A673 (cell line): ENCODE measurements at regions not wholly inside any gene's neighbourhood (a gene's known extent, or its start where the extent isn't known, plus 50 kb on each side); places are given as distances from the start of the nearest gene placed in this dataset.

ENCODE experiments used
- BruUV-seq: library from RNA; stranded (reverse); fragments of 400-500 nt; replicated peaks from 2 replicates; lab custom pipeline; 2021; lab: Mats Ljungman, UMichigan
- CTCF ChIA-PET: fragments of 300-600 bp; sonication (Branson Sonifier 250); formaldehyde crosslinking; loops from one replicate; lab custom pipeline; 2022; ENCODE audit warnings: antibody characterized with exemption; lab: Charles Lee
- POLR2A ChIA-PET: fragments of 300-600 bp; sonication (Branson Sonifier 250); formaldehyde crosslinking; loops from one replicate; lab custom pipeline; 2022; ENCODE audit warnings: antibody characterized with exemption; ENCODE audit not compliant: low non-redundant PET; lab: Charles Lee
- DNase-seq: peaks from one replicate; pipeline ENCODE4 v3.0.0-alpha.2; 2015; ENCODE audit warnings: low spot score
- H3K27ac ChIP-seq: fragments of 200-600 bp; sonication (generic); 2 replicates; pipeline ENCODE4 v1.5.1; 2016; ENCODE audit warnings: mixed run types, low read depth, mild to moderate bottlenecking, mixed read lengths, antibody characterized with exemption, low read length; ENCODE audit not compliant: poor library complexity, severe bottlenecking
- H3K27me3 ChIP-seq: fragments of 200-600 bp; sonication (generic); replicated peaks from 2 replicates; pipeline ENCODE4 v1.6.1; 2017; ENCODE audit warnings: mixed run types, low read depth, mild to moderate bottlenecking, mixed read lengths, antibody characterized with exemption, low read length; ENCODE audit not compliant: insufficient read depth, poor library complexity
- H3K36me3 ChIP-seq: fragments of 200-600 bp; sonication (generic); 2 replicates; pipeline ENCODE4 v1.6.1; 2016; ENCODE audit warnings: mixed run types, mild to moderate bottlenecking, mixed read lengths, antibody characterized with exemption, low read length; ENCODE audit not compliant: insufficient read depth, poor library complexity, severe bottlenecking
- H3K4me1 ChIP-seq: fragments of 200-600 bp; sonication (generic); 2 replicates; pipeline ENCODE4 v1.6.1; 2017; ENCODE audit warnings: mixed run types, mild to moderate bottlenecking, mixed read lengths, antibody characterized with exemption, low read length; ENCODE audit not compliant: insufficient read depth, poor library complexity, severe bottlenecking
- H3K4me3 ChIP-seq: fragments of 200-600 bp; sonication (generic); 2 replicates; pipeline ENCODE4 v1.5.1; 2016; ENCODE audit warnings: low read depth, mixed run types, mild to moderate bottlenecking, mixed read lengths, low read length; ENCODE audit not compliant: poor library complexity, severe bottlenecking
- H3K9me3 ChIP-seq: fragments of 200-600 bp; sonication (generic); 2 replicates; pipeline ENCODE4 v1.6.1; 2016; ENCODE audit warnings: mixed run types, low read depth, mild to moderate bottlenecking, mixed read lengths, antibody characterized with exemption, low read length; ENCODE audit not compliant: poor library complexity, severe bottlenecking
- EZH2 ChIP-seq: fragments of 200-600 bp; sonication (generic); IDR thresholded peaks from 2 replicates; pipeline ENCODE4 v1.6.1; 2017; ENCODE audit warnings: borderline replicate concordance, low read depth, mild to moderate bottlenecking, mixed read lengths, antibody characterized with exemption, low read length; ENCODE audit not compliant: poor library complexity, severe bottlenecking
- intact Hi-C: fragments of 100-400 bp; cut with micrococcal nuclease; formaldehyde crosslinking; loops from one replicate; pipeline ENCODE4 v1.10.0; 2022; ENCODE audit not compliant: unreplicated experiment
- TF ChIP-seq, protein P1 (sequence below): fragments of 300-800, 200-600 bp; sonication (generic); conservative IDR thresholded peaks from 2 replicates; pipeline ENCODE4 v1.5.1; 2017; ENCODE audit warnings: low read depth, mild to moderate bottlenecking, antibody characterized with exemption, low read length, moderate library complexity, mixed read lengths

DNA sequence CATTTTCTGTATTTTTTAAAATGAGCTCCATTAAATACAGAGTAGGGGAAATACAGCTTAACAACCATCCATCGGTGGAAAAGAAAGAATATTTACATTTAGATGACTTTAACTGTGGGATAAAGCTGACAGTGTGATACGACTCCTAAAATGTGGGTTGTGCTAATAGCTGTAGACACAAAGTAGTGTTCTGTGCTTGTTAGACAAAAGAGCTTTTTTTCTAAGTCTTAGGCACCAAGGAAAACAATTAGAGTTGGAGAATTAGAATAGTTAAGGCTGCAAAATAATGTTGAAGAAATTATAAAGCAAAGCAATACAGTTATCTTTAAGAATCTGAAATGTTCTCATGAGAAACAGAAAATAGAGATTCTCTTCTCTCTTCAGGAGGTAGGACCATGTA, 307.7 kb upstream of the KIRREL3 start:
- ChIA-PET CTCF (no interaction called here), POLR2A (no interaction called here)
- Histone ChIP-seq H3K27ac (no peak overlapping the region), H3K27me3 (peaks cover 7% of the 10 kb centered on the region), H3K36me3 (no peaks in the 10 kb centered on the region), H3K4me1 (no peaks in the 10 kb centered on the region), H3K9me3 (no peaks in the 10 kb centered on the region), H3K4me3 (no peak overlapping the region)
- intact Hi-C loops = no loop called here
- no peak for DNase-seq
- BruUV-seq = no TSS peak
- no peak for TF ChIP-seq EZH2
- TF ChIP-seq, protein P1, sequence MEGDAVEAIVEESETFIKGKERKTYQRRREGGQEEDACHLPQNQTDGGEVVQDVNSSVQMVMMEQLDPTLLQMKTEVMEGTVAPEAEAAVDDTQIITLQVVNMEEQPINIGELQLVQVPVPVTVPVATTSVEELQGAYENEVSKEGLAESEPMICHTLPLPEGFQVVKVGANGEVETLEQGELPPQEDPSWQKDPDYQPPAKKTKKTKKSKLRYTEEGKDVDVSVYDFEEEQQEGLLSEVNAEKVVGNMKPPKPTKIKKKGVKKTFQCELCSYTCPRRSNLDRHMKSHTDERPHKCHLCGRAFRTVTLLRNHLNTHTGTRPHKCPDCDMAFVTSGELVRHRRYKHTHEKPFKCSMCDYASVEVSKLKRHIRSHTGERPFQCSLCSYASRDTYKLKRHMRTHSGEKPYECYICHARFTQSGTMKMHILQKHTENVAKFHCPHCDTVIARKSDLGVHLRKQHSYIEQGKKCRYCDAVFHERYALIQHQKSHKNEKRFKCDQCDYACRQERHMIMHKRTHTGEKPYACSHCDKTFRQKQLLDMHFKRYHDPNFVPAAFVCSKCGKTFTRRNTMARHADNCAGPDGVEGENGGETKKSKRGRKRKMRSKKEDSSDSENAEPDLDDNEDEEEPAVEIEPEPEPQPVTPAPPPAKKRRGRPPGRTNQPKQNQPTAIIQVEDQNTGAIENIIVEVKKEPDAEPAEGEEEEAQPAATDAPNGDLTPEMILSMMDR = no peak

- ChIA-PET POLR2A (no interaction called here), CTCF (no interaction called here)
- Histone ChIP-seq H3K27me3 (peaks cover 8% of the 10 kb centered on the region), H3K36me3 (no peaks in the 10 kb centered on the region), H3K9me3 (no peaks in the 10 kb centered on the region), H3K4me1 (no peaks in the 10 kb centered on the region), H3K4me3 (no peak overlapping the region), H3K27ac (no peak overlapping the region)
- no TSS peak for BruUV-seq
- no peak for DNase-seq
- intact Hi-C loops = no loop called here
- no peak for TF ChIP-seq EZH2
- TF ChIP-seq, protein P1 = no peak
These were observed 307.1 kb upstream of the KIRREL3 start for GRCh38 chr11:127307700-127308099.

DNA sequence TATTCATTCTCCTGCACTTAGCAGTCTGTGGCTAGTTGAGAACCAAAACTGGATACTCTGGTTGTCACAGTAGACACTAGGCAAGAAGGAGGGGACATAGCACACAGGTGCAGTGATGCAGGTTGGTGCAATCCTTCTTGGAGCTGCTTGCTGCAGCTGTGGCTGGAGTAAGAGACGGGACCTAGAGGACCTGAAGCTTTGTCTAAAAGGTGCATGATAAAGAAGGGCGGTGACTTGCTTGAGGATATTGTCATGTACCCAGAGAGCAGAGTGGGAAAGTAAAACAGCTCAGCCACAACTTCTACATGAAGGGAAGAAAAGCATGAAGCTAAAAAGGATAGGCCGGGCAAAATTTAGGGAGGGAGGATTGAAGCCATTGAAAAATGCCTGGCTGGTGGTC, 304.1 kb upstream of the KIRREL3 start:
- peaks cover 15% of the 10 kb centered on the region for H3K27me3 ChIP-seq
- no peaks in the 10 kb centered on the region for H3K9me3 ChIP-seq
- no peaks in the 10 kb centered on the region for H3K4me1 ChIP-seq
- no peak overlapping the region for H3K4me3 ChIP-seq
- BruUV-seq = no TSS peak
- CTCF ChIA-PET = no interaction called here
- H3K36me3 ChIP-seq = no peaks in the 10 kb centered on the region
- POLR2A ChIA-PET = no interaction called here
- intact Hi-C loops = no loop called here
- H3K27ac ChIP-seq = no peak overlapping the region
- TF ChIP-seq EZH2 = no peak
- TF ChIP-seq, protein P1 = no peak
- DNase-seq = no peak
